Activated CD4-positive, CD25-positive, alpha-beta regulatory T cell treated with anti-CD3 and anti-CD28 coated beads, Interleukin-2, amount 50 U/mL, for 72 hours (primary cell): ENCODE measurements at regions not wholly inside any gene's neighbourhood (a gene's known extent, or its start where the extent isn't known, plus 50 kb on each side); places are given as distances from the start of the nearest gene placed in this dataset.

ENCODE experiments used
- DNase-seq: peaks from one replicate; pipeline ENCODE4 v3.0.0; 2021

GRCh38 chr10:21078410-21079329, 181.6 kb upstream of the NEBL start:
- DNase-seq = no peak

GRCh38 chr10:21077681-21078080, 180.6 kb upstream of the NEBL start:
- DNase-seq = no peak

DNA sequence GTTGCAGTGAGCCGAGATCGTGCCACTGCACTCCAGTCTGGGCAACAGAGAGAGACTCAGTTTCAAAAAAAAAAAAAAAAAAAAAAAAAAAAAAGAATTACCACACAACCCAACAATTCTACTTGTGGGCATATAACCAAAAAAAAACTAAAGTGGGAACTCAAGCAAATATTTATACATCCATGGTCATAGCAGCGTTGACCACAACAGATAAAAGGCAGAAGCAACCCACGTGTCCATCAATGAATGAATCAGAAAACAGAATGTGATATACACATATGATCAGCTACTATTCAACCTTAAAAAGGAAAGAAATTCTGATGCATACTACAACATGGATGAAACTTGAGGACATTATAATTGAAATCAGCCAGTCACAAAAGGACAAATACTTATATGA, 179.3 kb upstream of the NEBL start:
- DNase-seq = no peak

DNA sequence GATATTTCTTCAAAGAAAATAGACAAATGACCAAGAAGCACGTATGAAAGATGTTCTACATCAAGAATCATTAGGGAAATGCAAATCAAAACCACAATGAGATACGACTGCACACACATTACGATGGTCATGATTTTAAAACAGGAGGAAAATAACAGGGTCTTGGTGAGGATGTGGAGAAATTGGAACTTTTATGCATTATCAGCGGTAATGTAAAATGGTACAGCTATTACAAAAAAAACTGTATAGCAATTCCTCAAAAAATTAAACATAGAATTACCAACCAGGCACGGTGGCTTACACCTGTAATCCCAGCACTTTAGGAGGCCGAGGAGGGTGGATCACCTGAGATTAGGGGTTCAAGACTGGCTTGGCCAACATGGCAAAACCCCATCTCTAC, 178.8 kb upstream of the NEBL start:
- no peak for DNase-seq

- DNase-seq = no peak
Observed at GRCh38 chr10:21071001-21071673, 174.0 kb upstream of the NEBL start.

- no peak for DNase-seq
Observed at GRCh38 chr10:21069929-21070700, 173.0 kb upstream of the NEBL start.

- DNase-seq = no peak
Observed at GRCh38 chr10:21069278-21069677, 172.2 kb upstream of the NEBL start.

DNA sequence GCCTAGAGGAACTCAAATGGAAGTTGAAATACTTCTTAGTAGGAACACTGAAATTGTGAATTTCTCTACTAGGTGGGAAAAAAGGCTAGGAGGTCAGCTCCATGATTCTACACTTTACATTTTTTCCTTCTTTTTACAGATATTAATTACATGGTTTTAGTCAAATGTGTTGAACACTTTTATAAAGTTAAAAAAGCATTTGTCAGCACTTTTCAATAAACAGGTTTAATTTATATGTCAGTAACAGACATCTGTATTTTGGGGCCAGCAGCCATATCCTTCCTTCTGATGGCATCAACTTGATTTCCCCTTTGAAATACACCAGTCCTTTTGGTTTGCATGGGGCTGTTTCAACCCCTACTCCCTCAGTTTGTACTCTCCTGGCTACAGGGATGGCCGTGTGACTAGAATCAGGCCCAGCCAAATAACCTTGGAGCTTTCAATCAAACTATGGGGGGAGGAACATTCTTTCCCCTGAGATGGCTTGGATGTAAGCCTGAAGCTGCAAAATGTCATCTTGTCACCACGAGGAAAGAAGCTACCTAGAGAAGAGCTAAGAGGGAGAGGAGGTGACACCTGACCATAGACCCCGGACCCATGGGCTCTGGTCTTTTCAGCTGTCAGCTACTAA, 171.0 kb upstream of the NEBL start:
- DNase-seq = no peak

- DNase-seq = no peak
Observed at GRCh38 chr10:21065621-21066248, 168.6 kb upstream of the NEBL start.

GRCh38 chr10:21061982-21062381, 164.9 kb upstream of the NEBL start:
- DNase-seq = no peak

DNA sequence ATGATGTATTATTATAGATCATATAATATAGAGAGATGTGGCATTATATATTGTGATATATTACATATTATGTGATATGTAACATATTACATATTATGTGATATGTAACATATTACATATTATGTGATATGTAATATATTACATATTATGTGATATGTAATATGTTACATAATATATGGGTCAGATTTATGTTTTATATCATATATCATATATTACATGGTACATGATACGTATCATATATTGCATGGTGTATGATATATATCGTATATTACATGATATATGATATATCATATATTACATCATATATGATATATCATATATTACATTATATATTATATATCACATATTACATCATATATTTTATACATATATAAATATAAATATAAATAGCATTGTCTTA, 164.1 kb upstream of the NEBL start:
- DNase-seq = no peak

- DNase-seq = no peak
Observed at GRCh38 chr10:21060626-21061025, 163.5 kb upstream of the NEBL start.

GRCh38 chr10:21057989-21058388, 160.9 kb upstream of the NEBL start:
- DNase-seq = no peak

- no peak for DNase-seq
Observed at GRCh38 chr10:21057436-21057835, 160.3 kb upstream of the NEBL start.

DNA sequence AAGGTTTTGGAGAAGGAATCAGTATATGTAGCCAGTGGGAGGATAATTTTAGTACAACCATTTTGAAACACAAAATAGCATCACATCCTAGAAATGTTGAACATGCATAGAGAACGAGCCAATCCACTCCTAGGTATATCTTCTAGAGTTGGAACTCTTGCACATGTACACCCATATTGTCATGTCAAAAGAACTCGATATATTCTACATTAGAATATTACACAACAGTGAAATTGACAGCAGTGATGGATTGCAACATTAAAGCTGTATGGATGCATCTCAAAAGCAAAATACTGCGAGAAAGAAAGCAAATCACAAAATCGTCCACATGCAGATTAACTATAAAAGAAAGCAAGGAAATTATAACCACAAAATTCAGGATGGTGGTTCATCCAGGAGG, 159.3 kb upstream of the NEBL start:
- DNase-seq = no peak

DNA sequence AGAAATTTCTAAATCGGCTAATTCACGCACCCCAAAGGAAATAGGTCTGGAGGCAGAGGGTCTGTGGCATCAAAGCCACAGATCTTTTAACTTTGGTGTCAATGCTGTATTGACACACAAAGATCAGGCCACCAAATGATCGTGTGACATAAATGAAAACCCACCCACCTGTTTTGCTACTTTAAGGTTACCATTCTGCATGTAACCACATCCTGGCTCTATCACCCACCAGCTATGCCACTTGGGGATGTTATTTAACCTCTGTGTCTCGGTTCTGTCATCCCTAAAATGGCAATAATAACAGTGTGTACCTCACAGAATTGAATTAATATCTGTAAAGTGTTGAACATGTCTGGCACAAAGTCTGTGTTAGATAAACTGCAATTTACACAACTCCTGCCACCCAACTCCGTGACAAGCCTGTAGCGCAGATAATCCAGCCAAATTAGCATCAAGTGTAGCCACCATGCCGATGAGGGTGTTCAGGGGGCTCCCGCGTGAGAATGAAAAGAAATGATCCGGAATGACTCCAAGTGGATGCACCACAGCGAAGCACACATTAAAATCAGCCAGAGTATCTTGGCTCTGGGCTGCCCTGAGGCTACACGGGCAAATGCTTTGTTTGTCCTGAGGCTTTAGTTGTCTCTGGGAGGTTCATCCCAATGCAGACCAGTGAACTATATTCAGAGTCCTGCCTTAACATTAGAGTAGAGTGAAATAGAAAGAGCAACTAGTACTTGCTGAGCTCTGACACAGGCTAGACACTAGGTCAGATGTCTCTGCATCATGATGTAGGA, 158.4 kb upstream of the NEBL start:
- DNase-seq = no peak

GRCh38 chr10:21053953-21054690, 157.0 kb upstream of the NEBL start:
- no peak for DNase-seq

DNA sequence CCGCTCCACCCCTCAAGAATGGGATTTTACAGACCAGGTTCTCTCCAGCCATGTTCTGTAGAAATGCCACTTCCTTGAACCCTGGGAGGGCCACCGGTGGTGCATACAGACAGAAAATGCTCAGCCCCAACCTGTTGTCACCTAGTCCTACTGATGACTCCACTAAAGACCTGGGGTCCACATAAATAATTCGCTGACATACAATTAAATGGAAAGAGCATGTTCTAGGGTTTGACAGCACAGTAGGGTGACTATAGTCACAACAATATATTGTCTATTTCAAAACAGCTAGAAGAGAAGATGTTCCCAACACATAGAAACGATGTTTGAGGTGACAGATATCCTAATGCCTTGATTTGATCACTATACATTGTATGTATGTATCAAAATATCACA, 155.6 kb upstream of the NEBL start:
- no peak for DNase-seq

GRCh38 chr10:21052072-21052708, 155.1 kb upstream of the NEBL start:
- no peak for DNase-seq

GRCh38 chr10:21049482-21049881, 152.4 kb upstream of the NEBL start:
- no peak for DNase-seq

DNA sequence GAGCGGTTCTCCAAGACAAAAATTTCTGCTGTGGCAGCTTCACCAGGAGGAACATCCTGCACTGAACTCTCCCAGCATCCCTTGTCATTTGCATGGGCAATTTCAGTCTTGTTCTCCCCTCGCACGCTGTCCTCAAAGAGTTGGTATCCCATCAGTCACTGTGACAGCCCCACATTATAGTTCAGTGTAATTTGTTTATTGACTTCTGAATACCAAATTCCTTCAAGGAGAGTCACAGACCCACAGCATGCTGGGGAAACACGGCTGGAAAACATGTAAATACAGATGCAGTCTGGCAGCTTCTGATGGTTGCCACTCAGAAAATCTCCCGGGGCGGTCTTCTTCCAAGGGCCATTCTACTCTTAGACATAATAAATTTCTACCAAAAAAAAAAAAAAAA, 151.0 kb upstream of the NEBL start:
- DNase-seq = no peak
